Heart right ventricle (tissue), 16 donors: ENCODE measurements at regions not wholly inside any gene's neighbourhood (a gene's known extent, or its start where the extent isn't known, plus 50 kb on each side); places are given as distances from the start of the nearest gene placed in this dataset.
A peak's percentile ranks its signal among the peaks of the same experiment; 100 is the strongest.

Experiments used
- ATAC-seq, 8 donors: fragments of 200-7000 bp; cut with Tn5 transposase; one replicate each; pipeline ENCODE4 v1.9.1; 2020; ENCODE audit warnings: mild to moderate bottlenecking in 8 of 8, moderate library complexity in 8 of 8, moderate number of reproducible peaks in 1 of 8
- DNase-seq, 2 donors: peaks; one replicate each; pipeline ENCODE4 v3.0.0-alpha.2; 2020
- H3K27ac ChIP-seq, 10 donors: fragments of 200-600 bp; sonication (generic) in 2 of 10; one replicate each; pipeline versions ENCODE4 v1.5.0 to v1.8.0; 2020 to 2022; ENCODE audit warnings: mild to moderate bottlenecking in 3 of 10
- H3K27me3 ChIP-seq, 7 donors: fragments of 200-600 bp; one replicate each; pipeline ENCODE4 v1.8.0; 2021 to 2022; ENCODE audit warnings: mild to moderate bottlenecking in 2 of 7
- H3K36me3 ChIP-seq, 9 donors: fragments of 200-600 bp; sonication (generic) in 1 of 9; one replicate each; pipeline versions ENCODE4 v1.5.0 to v1.8.0; 2020 to 2022; ENCODE audit warnings: mild to moderate bottlenecking in 2 of 9
- H3K4me1 ChIP-seq, 9 donors: fragments of 200-600 bp; sonication (generic) in 1 of 9; one replicate each; pipeline versions ENCODE4 v1.5.0 to v1.8.0; 2020 to 2022; ENCODE audit warnings: mild to moderate bottlenecking in 4 of 9
- H3K4me3 ChIP-seq, 10 donors: fragments of 200-600 bp; sonication (generic) in 2 of 10; one replicate each; pipeline versions ENCODE4 v1.5.0 to v1.8.0; 2020 to 2022; ENCODE audit warnings: mild to moderate bottlenecking in 7 of 10, moderate library complexity in 2 of 10
- H3K9me3 ChIP-seq, 11 donors: fragments of 200-600 bp in 10 of 11; sonication (generic) in 2 of 11; one replicate each; pipeline versions ENCODE4 v1.5.0 to v1.8.0; 2013 to 2022; ENCODE audit warnings: mild to moderate bottlenecking in 2 of 11, control low read depth in 1 of 11, moderate library complexity in 1 of 11
- CTCF ChIP-seq, 9 donors: fragments of 200-600 bp; sonication (generic) in 2 of 9; IDR thresholded peaks; one replicate each; pipeline versions ENCODE4 v1.5.0 to v1.8.0; 2021 to 2022; ENCODE audit warnings: antibody characterized with exemption in 9 of 9, mild to moderate bottlenecking in 5 of 9, moderate library complexity in 1 of 9
- WGBS, 2 donors: extraction: QIAGEN DNeasy Blood & Tissue Kit; methylation state at CpG; one replicate each; pipeline ENCODE4 v1.1.7; 2013; ENCODE audit warnings: inconsistent platforms in 1 of 2; 5-methylcytosine and 5-hydroxymethylcytosine counted together
- intact Hi-C, 10 donors: fragments of 100-400 bp; cut with DNase I; formaldehyde crosslinking; loops; one replicate each; pipeline versions ENCODE4 v1.11.1 to v1.14.2; 2022
- donor health status: Arrhythmogenic right ventricular cardiomyopathy.
- donor health status: ischemic (EF 13 %, LVEDD 7.1; RV severe dilation, severe dysfunction).
- donor health status: healthy with polysubstance abuse.
- donor health status: DM: no; HTN: yes; CAD: no.
- donor health status: DM: no; HTN: no; CAD: no.
- donor health status: ischemic (EF 25% LVEDD 6.9; RV normal size, moderate dysfunction).
- donor health status: ischemic (EF 25% LVEDD 5.7; RV mildly dilated, moderate dysfunction).
- donor health status: healthy.
- donor health status: DM: yes; HTN: yes; CAD: no.
- donor health status: Ischemic cardiomyopathy.
- donor health status: ischemic (EF 35%, LVEDD 5.7; RV mildly dilated, moderate dysfunction).
- donor health status: nonischemic (EF 11% LVEDD 7.7; RV severe dilation, severe dysfunction).
- donor health status: DM: yes; HTN: yes; CAD: no.
- donor health status: PGD.
- donor health status: ischemic (EF 29% LVEDD 5.4; RV normal size, mild dysfunction).
- donor health status: nonischemic (EF 23%, LVEDD 6.1; RV moderate dilation, normal function).

- no peak for ATAC-seq
- Histone ChIP-seq H3K9me3 (no peaks in the 10 kb centered on the region), H3K27me3 (no peaks in the 10 kb centered on the region), H3K27ac (no peak overlapping the region), H3K4me3 (no peak overlapping the region), H3K4me1 (no peaks in the 10 kb centered on the region), H3K36me3 (no peaks in the 10 kb centered on the region)
- DNase-seq: no peak
- intact Hi-C loops: no loop called here
- WGBS, 2 donors: 73 to 86% methylated on average over 1 of the region's 1 CpG
- TF ChIP-seq CTCF (IDR thresholded peaks at IDR 0.05): no peak
Observed at GRCh38 chr14:49056021-49056420, 530.2 kb downstream of the RPS29 start.

- Histone ChIP-seq H3K36me3 (no peaks in the 10 kb centered on the region), H3K4me1 (no peaks in the 10 kb centered on the region), H3K27me3 (no peaks in the 10 kb centered on the region), H3K9me3 (no peaks in the 10 kb centered on the region), H3K4me3 (no peak overlapping the region), H3K27ac (no peak overlapping the region)
- ATAC-seq: peak in 1 of 8 donors; percentile 39
- TF ChIP-seq CTCF (IDR thresholded peaks at IDR 0.05): no peak
- intact Hi-C loops: no loop called here
- 38 to 44% methylated on average over 2 of the region's 2 CpGs for WGBS, 2 donors
- no peak for DNase-seq
Observed at GRCh38 chr14:49052521-49052920, 533.7 kb downstream of the RPS29 start.

GRCh38 chr14:49051328-49052060, 534.7 kb downstream of the RPS29 start:
- Histone ChIP-seq H3K4me1 (no peaks in the 10 kb centered on the region), H3K9me3 (no peaks in the 10 kb centered on the region), H3K27me3 (no peaks in the 10 kb centered on the region), H3K36me3 (no peaks in the 10 kb centered on the region), H3K27ac (no peak overlapping the region), H3K4me3 (no peak overlapping the region)
- WGBS, 2 donors: 81% methylated on average over 4 of the region's 4 CpGs
- DNase-seq (no peak), ATAC-seq (no peak)
- intact Hi-C loops: no loop called here
- TF ChIP-seq CTCF (IDR thresholded peaks at IDR 0.05): no peak

- ATAC-seq (no peak), DNase-seq (no peak)
- Histone ChIP-seq H3K4me1 (no peaks in the 10 kb centered on the region), H3K27ac (no peak overlapping the region), H3K36me3 (no peaks in the 10 kb centered on the region), H3K4me3 (no peak overlapping the region), H3K9me3 (no peaks in the 10 kb centered on the region), H3K27me3 (no peaks in the 10 kb centered on the region)
- intact Hi-C loops: no loop called here
- no peak for TF ChIP-seq CTCF (IDR thresholded peaks at IDR 0.05)
- 49% methylated on average over 2 of the region's 2 CpGs for WGBS, 2 donors
Observed at GRCh38 chr14:49050822-49051221, 535.4 kb downstream of the RPS29 start.
